ENCODE measurements at regions not wholly inside any gene's neighbourhood (a gene's known extent, or its start where the extent isn't known, plus 50 kb on each side); places are given as distances from the start of the nearest gene placed in this dataset.

DNA sequence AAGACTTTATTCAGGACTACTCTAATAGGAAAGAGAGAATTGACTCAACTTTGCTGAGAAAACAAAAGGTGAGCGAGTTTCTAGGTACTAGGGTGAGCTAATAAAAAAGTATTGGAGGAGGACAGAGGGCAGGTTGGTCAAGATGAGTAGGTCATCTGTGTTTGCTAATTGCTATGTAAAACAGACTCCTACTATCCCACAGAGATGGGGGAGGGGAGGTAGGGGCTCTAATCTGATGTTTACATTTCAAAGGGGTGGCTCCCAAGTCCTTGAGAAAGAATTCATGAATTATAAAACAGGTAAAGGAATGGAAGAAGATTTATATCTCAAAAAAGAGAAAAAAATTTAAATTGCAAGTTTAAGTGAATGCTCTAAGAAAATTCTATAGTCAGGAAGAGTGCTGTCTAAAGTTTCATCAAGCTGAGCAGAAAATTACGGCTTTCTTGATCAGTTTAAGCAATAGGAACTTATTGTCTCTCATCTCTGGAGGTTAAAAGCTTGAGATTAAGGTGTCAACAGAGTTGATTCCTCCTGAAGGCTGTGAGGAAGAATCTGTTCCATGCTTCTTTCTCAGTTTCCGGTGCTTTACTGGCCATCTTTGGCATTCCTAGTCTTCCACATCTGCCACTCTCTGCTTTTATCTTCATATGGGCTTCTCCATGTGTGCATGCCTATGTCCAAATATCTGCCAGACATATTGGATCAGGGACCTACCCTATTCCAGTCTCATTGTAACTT is 790.3 kb downstream of the SLITRK5 start:
- Histone ChIP-seq H3K27ac (ENCODE audit: low read depth, low read length) (no peak overlapping the region), H2AFZ (ENCODE audit: insufficient read depth, low read length, poor library complexity) (no peak overlapping the region), H3K18ac (ENCODE audit: low read length) (no peak overlapping the region), H2BK120ac (ENCODE audit: insufficient read depth, low read length, poor library complexity) (no peak overlapping the region), H2BK12ac (ENCODE audit: low read length) (no peak overlapping the region), H3K4me3 (ENCODE audit: low read depth, low read length) (no peak overlapping the region), H3K79me1 (ENCODE audit: low read length) (no peaks in the 10 kb centered on the region), H3K27me3 (ENCODE audit: insufficient read depth, low read length) (no peaks in the 10 kb centered on the region), H4K8ac (ENCODE audit: low read depth, low read length) (no peak overlapping the region), H2AK5ac (ENCODE audit: low read length) (no peak overlapping the region), H4K91ac (ENCODE audit: low read depth, low read length) (no peak overlapping the region), H4K12ac (ENCODE audit: low read depth, low read length) (no peak overlapping the region), H3K4me1 (ENCODE audit: control insufficient read depth in 1 of 2, insufficient read depth in 2 of 2, low read length in 2 of 2) (no peaks in the 10 kb centered on the region), H3K9me3 (ENCODE audit: insufficient read depth, low read depth, low read length) (no peaks in the 10 kb centered on the region), H3K9ac (ENCODE audit: low read length) (no peak overlapping the region), H3K36me3 (ENCODE audit: control insufficient read depth in 1 of 2, insufficient read depth in 2 of 2, low read length in 2 of 2) (no peaks in the 10 kb centered on the region), H3K14ac (ENCODE audit: low read length) (no peak overlapping the region), H2BK5ac (ENCODE audit: low read depth, low read length, poor library complexity) (no peak overlapping the region), H3K79me2 (ENCODE audit: control insufficient read depth, insufficient read depth, low read length, poor library complexity) (no peaks in the 10 kb centered on the region), H3K23ac (ENCODE audit: low read length) (no peak overlapping the region), H3K4ac (ENCODE audit: low read depth, low read length) (no peak overlapping the region), H3K4me2 (ENCODE audit: low read length) (no peak overlapping the region)
- DNase-seq, result no peak
- WGBS (ENCODE audit: extremely low coverage, insufficient coverage, insufficient read length), result no CpG with 5 or more reads among the region's 3 CpGs

DNA sequence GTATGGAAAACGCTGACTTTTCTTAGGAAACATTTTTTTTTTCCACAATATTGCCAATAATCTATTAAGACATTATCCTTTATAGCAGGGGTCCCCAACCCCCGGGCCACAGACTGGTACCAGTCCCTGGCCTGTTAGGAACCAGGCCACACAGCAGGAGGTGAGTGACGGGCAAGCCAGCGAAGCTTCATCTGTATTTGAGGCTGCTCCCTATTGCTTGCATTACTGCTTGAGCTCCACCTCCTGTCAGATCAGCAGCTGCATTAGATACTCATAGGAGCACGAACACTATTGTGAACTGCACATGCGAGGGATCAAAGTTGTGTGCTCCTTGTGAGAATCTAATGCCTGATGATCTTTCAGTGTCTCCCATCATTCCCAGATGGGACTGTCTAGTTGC is 793.7 kb downstream of the SLITRK5 start:
- H2BK12ac ChIP-seq (ENCODE audit: low read length), result no peak overlapping the region
- H3K27ac ChIP-seq (ENCODE audit: low read depth, low read length), result no peak overlapping the region
- no peaks in the 10 kb centered on the region for H3K36me3 ChIP-seq (ENCODE audit: control insufficient read depth in 1 of 2, insufficient read depth in 2 of 2, low read length in 2 of 2)
- H3K23ac ChIP-seq (ENCODE audit: low read length), result no peak overlapping the region
- H4K12ac ChIP-seq (ENCODE audit: low read depth, low read length), result no peak overlapping the region
- no peak overlapping the region for H2AK5ac ChIP-seq (ENCODE audit: low read length)
- no peak overlapping the region for H3K18ac ChIP-seq (ENCODE audit: low read length)
- H4K91ac ChIP-seq (ENCODE audit: low read depth, low read length), result no peak overlapping the region
- no peaks in the 10 kb centered on the region for H3K79me1 ChIP-seq (ENCODE audit: low read length)
- no peaks in the 10 kb centered on the region for H3K27me3 ChIP-seq (ENCODE audit: insufficient read depth, low read length)
- no peak overlapping the region for H2AFZ ChIP-seq (ENCODE audit: insufficient read depth, low read length, poor library complexity)
- no peaks in the 10 kb centered on the region for H3K9me3 ChIP-seq (ENCODE audit: insufficient read depth, low read depth, low read length)
- H3K14ac ChIP-seq (ENCODE audit: low read length), result no peak overlapping the region
- no peaks in the 10 kb centered on the region for H3K4me1 ChIP-seq (ENCODE audit: control insufficient read depth in 1 of 2, insufficient read depth in 2 of 2, low read length in 2 of 2)
- no CpG with 5 or more reads among the region's 6 CpGs for WGBS (ENCODE audit: extremely low coverage, insufficient coverage, insufficient read length)
- H2BK120ac ChIP-seq (ENCODE audit: insufficient read depth, low read length, poor library complexity), result no peak overlapping the region
- H2BK5ac ChIP-seq (ENCODE audit: low read depth, low read length, poor library complexity), result no peak overlapping the region
- no peak overlapping the region for H3K4ac ChIP-seq (ENCODE audit: low read depth, low read length)
- H3K79me2 ChIP-seq (ENCODE audit: control insufficient read depth, insufficient read depth, low read length, poor library complexity), result no peaks in the 10 kb centered on the region
- H3K9ac ChIP-seq (ENCODE audit: low read length), result no peak overlapping the region
- DNase-seq, result no peak
- H3K4me3 ChIP-seq (ENCODE audit: low read depth, low read length), result no peak overlapping the region
- no peak overlapping the region for H4K8ac ChIP-seq (ENCODE audit: low read depth, low read length)
- H3K4me2 ChIP-seq (ENCODE audit: low read length), result no peak overlapping the region

DNA sequence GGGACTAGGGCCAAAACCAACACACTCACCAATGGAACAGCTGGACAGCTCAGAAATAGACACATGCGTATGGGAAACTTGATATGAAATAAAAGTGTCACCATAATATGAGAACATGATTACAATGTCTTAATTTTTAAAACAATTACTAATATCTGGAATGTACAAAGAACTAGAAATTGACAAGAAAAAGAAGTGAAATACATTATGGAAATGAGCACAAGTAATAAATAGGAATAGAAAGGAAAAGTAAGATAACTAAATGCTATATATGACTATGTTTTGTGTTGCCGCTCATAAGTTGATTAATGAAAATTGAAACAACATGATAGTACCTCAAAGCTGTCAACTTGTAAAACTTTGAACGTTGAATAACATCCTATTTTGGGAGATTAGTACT is 801.1 kb downstream of the SLITRK5 start:
- Histone ChIP-seq H3K14ac (ENCODE audit: low read length) (no peak overlapping the region), H3K4me2 (ENCODE audit: low read length) (no peak overlapping the region), H3K4ac (ENCODE audit: low read depth, low read length) (no peak overlapping the region), H4K12ac (ENCODE audit: low read depth, low read length) (no peak overlapping the region), H3K79me1 (ENCODE audit: low read length) (no peaks in the 10 kb centered on the region), H3K4me1 (ENCODE audit: control insufficient read depth in 1 of 2, insufficient read depth in 2 of 2, low read length in 2 of 2) (no peaks in the 10 kb centered on the region), H2AK5ac (ENCODE audit: low read length) (no peak overlapping the region), H2BK12ac (ENCODE audit: low read length) (no peak overlapping the region), H2BK120ac (ENCODE audit: insufficient read depth, low read length, poor library complexity) (no peak overlapping the region), H3K27me3 (ENCODE audit: insufficient read depth, low read length) (no peaks in the 10 kb centered on the region), H4K91ac (ENCODE audit: low read depth, low read length) (no peak overlapping the region), H2BK5ac (ENCODE audit: low read depth, low read length, poor library complexity) (no peak overlapping the region), H4K8ac (ENCODE audit: low read depth, low read length) (no peak overlapping the region), H3K79me2 (ENCODE audit: control insufficient read depth, insufficient read depth, low read length, poor library complexity) (no peaks in the 10 kb centered on the region), H3K18ac (ENCODE audit: low read length) (no peak overlapping the region), H3K36me3 (ENCODE audit: control insufficient read depth in 1 of 2, insufficient read depth in 2 of 2, low read length in 2 of 2) (no peaks in the 10 kb centered on the region), H3K23ac (ENCODE audit: low read length) (no peak overlapping the region), H3K27ac (ENCODE audit: low read depth, low read length) (no peak overlapping the region), H3K9me3 (ENCODE audit: insufficient read depth, low read depth, low read length) (no peaks in the 10 kb centered on the region), H3K4me3 (ENCODE audit: low read depth, low read length) (no peak overlapping the region), H2AFZ (ENCODE audit: insufficient read depth, low read length, poor library complexity) (no peak overlapping the region), H3K9ac (ENCODE audit: low read length) (no peak overlapping the region)
- no CpG with 5 or more reads among the region's 3 CpGs for WGBS (ENCODE audit: extremely low coverage, insufficient coverage, insufficient read length)
- DNase-seq, result no peak

DNA sequence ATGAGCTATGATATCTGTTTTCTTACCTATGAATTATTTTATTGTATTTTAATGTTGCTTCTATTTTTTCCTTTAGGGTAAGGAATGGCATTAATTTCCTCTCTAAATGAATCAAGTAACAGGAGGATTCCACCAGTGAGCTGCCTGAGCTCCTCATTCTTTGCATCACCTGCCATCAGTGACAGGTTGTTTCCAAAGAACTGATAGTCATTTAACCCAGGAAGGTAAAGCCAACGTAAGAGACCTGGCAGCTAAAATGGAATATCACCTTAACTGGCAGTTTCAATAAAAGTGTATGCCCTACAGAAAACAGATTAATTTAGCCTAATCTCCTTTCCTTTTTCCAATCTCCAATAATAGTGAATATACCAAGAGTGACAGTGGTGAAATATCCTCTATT is 812.0 kb downstream of the SLITRK5 start:
- Histone ChIP-seq H3K14ac (ENCODE audit: low read length) (no peak overlapping the region), H3K9me3 (ENCODE audit: insufficient read depth, low read depth, low read length) (no peaks in the 10 kb centered on the region), H3K4me3 (ENCODE audit: low read depth, low read length) (no peak overlapping the region), H3K79me2 (ENCODE audit: control insufficient read depth, insufficient read depth, low read length, poor library complexity) (no peaks in the 10 kb centered on the region), H2BK12ac (ENCODE audit: low read length) (no peak overlapping the region), H3K4me2 (ENCODE audit: low read length) (no peak overlapping the region), H4K8ac (ENCODE audit: low read depth, low read length) (no peak overlapping the region), H3K36me3 (ENCODE audit: control insufficient read depth in 1 of 2, insufficient read depth in 2 of 2, low read length in 2 of 2) (no peaks in the 10 kb centered on the region), H3K79me1 (ENCODE audit: low read length) (no peaks in the 10 kb centered on the region), H2BK5ac (ENCODE audit: low read depth, low read length, poor library complexity) (no peak overlapping the region), H3K4ac (ENCODE audit: low read depth, low read length) (no peak overlapping the region), H2AFZ (ENCODE audit: insufficient read depth, low read length, poor library complexity) (no peak overlapping the region), H3K4me1 (ENCODE audit: control insufficient read depth in 1 of 2, insufficient read depth in 2 of 2, low read length in 2 of 2) (no peaks in the 10 kb centered on the region), H2AK5ac (ENCODE audit: low read length) (no peak overlapping the region), H2BK120ac (ENCODE audit: insufficient read depth, low read length, poor library complexity) (no peak overlapping the region), H3K23ac (ENCODE audit: low read length) (no peak overlapping the region), H3K18ac (ENCODE audit: low read length) (no peak overlapping the region), H3K27ac (ENCODE audit: low read depth, low read length) (no peak overlapping the region), H4K12ac (ENCODE audit: low read depth, low read length) (no peak overlapping the region), H4K91ac (ENCODE audit: low read depth, low read length) (no peak overlapping the region), H3K9ac (ENCODE audit: low read length) (no peak overlapping the region), H3K27me3 (ENCODE audit: insufficient read depth, low read length) (no peaks in the 10 kb centered on the region)
- DNase-seq, result no peak
- no CpG with 5 or more reads among the region's 1 CpG for WGBS (ENCODE audit: extremely low coverage, insufficient coverage, insufficient read length)

Data from trophoblast cell (in vitro differentiated cells and primary cell).